Fibroblast of gingiva (primary cell): ENCODE measurements at regions not wholly inside any gene's neighbourhood (a gene's known extent, or its start where the extent isn't known, plus 50 kb on each side); places are given as distances from the start of the nearest gene placed in this dataset.

Experiments used
- DNase-seq: peaks from one replicate; pipeline ENCODE4 v3.0.0-alpha.2; 2011; ENCODE audit warnings: low read depth

GRCh38 chr15:55026381-55026780, 170.4 kb downstream of the RSL24D1 start:
- DNase-seq, result no peak

GRCh38 chr15:55017635-55018034, 179.1 kb downstream of the RSL24D1 start:
- DNase-seq, result no peak

GRCh38 chr15:55016225-55016624, 180.5 kb downstream of the RSL24D1 start:
- DNase-seq, result no peak

- DNase-seq, result no peak
Observed at GRCh38 chr15:55015093-55015445, 181.7 kb downstream of the RSL24D1 start.

GRCh38 chr15:55014391-55015092, 182.2 kb downstream of the RSL24D1 start:
- no peak for DNase-seq

- no peak for DNase-seq
Observed at GRCh38 chr15:55008421-55008820, 188.3 kb downstream of the RSL24D1 start.

GRCh38 chr15:55007561-55007960, 189.2 kb downstream of the RSL24D1 start:
- no peak for DNase-seq

- no peak for DNase-seq
Observed at GRCh38 chr15:55005679-55006078, 191.1 kb downstream of the RSL24D1 start.

- no peak for DNase-seq
Observed at GRCh38 chr15:55003965-55004873, 192.5 kb downstream of the RSL24D1 start.

GRCh38 chr15:54998661-54999060, 198.1 kb downstream of the RSL24D1 start:
- no peak for DNase-seq

- DNase-seq, result no peak
Observed at GRCh38 chr15:54990793-54991192, 205.9 kb downstream of the RSL24D1 start.

GRCh38 chr15:54987881-54988280, 208.9 kb downstream of the RSL24D1 start:
- no peak for DNase-seq

GRCh38 chr15:54979964-54980363, 216.8 kb downstream of the RSL24D1 start:
- no peak for DNase-seq

GRCh38 chr15:54962637-54963036, 234.1 kb downstream of the RSL24D1 start:
- no peak for DNase-seq

GRCh38 chr15:54960266-54960665, 236.5 kb downstream of the RSL24D1 start:
- DNase-seq, result no peak

GRCh38 chr15:54941417-54941816, 255.3 kb downstream of the RSL24D1 start:
- no peak for DNase-seq

GRCh38 chr15:54917312-54917711, 279.4 kb downstream of the RSL24D1 start:
- no peak for DNase-seq

GRCh38 chr15:54915380-54915779, 281.4 kb downstream of the RSL24D1 start:
- DNase-seq, result no peak

GRCh38 chr15:54884312-54884711, 312.4 kb downstream of the RSL24D1 start:
- no peak for DNase-seq

GRCh38 chr15:54859982-54860381, 336.8 kb downstream of the RSL24D1 start:
- DNase-seq, result no peak

GRCh38 chr15:54854667-54855066, 342.1 kb downstream of the RSL24D1 start:
- no peak for DNase-seq

GRCh38 chr15:54850101-54850500, 346.6 kb downstream of the RSL24D1 start:
- no peak for DNase-seq

- no peak for DNase-seq
Observed at GRCh38 chr15:54843006-54843405, 353.7 kb downstream of the RSL24D1 start.
